ENCODE measurements at regions not wholly inside any gene's neighbourhood (a gene's known extent, or its start where the extent isn't known, plus 50 kb on each side); places are given as distances from the start of the nearest gene placed in this dataset.

GRCh38 chr4:100762738-100763137, 244.9 kb upstream of the EMCN start:
- TF ChIP-seq CTCF (IDR thresholded peaks at IDR 0.05; ENCODE audit: control insufficient read depth, extremely low read depth, insufficient read depth): no peak

DNA sequence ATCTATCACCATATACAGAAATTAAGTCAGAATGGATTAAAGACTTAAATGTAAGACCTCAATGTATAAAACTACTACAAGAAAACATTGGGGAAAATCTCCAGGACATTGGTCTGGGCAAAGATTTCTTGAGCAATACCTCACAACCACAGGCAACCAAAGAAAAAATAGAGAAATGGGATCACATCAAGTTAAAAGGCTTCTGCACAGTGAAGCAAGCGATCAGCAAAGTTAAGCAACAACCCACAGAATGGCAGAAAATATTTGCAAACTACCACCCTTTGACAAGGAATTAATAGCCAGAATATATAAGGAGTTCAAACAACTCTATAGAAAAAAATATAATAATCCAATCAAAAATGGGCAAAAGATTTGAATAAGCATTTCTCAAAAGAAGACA, 236.9 kb upstream of the EMCN start:
- TF ChIP-seq CTCF (IDR thresholded peaks at IDR 0.05; ENCODE audit: control insufficient read depth, extremely low read depth, insufficient read depth): no peak
- no peak overlapping the region for H3K4me3 ChIP-seq (ENCODE audit: low read depth, low read length)
- DNase-seq (ENCODE audit: low read depth): no peak

More at GRCh38 chr4:100762738-100763137, 244.9 kb upstream of the EMCN start:
- H3K4me3 ChIP-seq (ENCODE audit: low read depth, low read length): no peak overlapping the region
- DNase-seq (ENCODE audit: low read depth): no peak

- no peak for DNase-seq (ENCODE audit: low read depth)
- H3K4me3 ChIP-seq (ENCODE audit: low read depth, low read length): no peak overlapping the region
- TF ChIP-seq CTCF (IDR thresholded peaks at IDR 0.05; ENCODE audit: control insufficient read depth, extremely low read depth, insufficient read depth): no peak
Measured at GRCh38 chr4:100746141-100746739, 228.4 kb upstream of the EMCN start.

- peak; percentile 48 for TF ChIP-seq CTCF (IDR thresholded peaks at IDR 0.05; ENCODE audit: control insufficient read depth, extremely low read depth, insufficient read depth)
- H3K4me3 ChIP-seq (ENCODE audit: low read depth, low read length): no peak overlapping the region
- peak; percentile 26 for DNase-seq (ENCODE audit: low read depth)
Measured at GRCh38 chr4:100742045-100742444, 224.2 kb upstream of the EMCN start.

- no peak for TF ChIP-seq CTCF (IDR thresholded peaks at IDR 0.05; ENCODE audit: control insufficient read depth, extremely low read depth, insufficient read depth)
- DNase-seq (ENCODE audit: low read depth): no peak
- no peak overlapping the region for H3K4me3 ChIP-seq (ENCODE audit: low read depth, low read length)
Measured at GRCh38 chr4:100739426-100739825, 221.6 kb upstream of the EMCN start.

- H3K4me3 ChIP-seq (ENCODE audit: low read depth, low read length): no peak overlapping the region
- no peak for DNase-seq (ENCODE audit: low read depth)
- no peak for TF ChIP-seq CTCF (IDR thresholded peaks at IDR 0.05; ENCODE audit: control insufficient read depth, extremely low read depth, insufficient read depth)
Measured at GRCh38 chr4:100738196-100739165, 220.7 kb upstream of the EMCN start.

All from LNCaP clone FGC (cell line).